SK-N-SH (cell line): ENCODE measurements at regions not wholly inside any gene's neighbourhood (a gene's known extent, or its start where the extent isn't known, plus 50 kb on each side); places are given as distances from the start of the nearest gene placed in this dataset.

Experiments
- EZH2phosphoT487 ChIP-seq: fragments of 200-600 bp; sonication (generic); IDR thresholded peaks from 2 replicates; pipeline ENCODE4 v1.6.1; 2017; ENCODE audit warnings: low read depth, mixed run types, mild to moderate bottlenecking, antibody characterized with exemption, moderate library complexity, borderline replicate concordance
- TF ChIP-seq, protein P1 (sequence below): fragments of 200-600 bp; sonication (generic); IDR thresholded peaks from 2 replicates; pipeline ENCODE4 v1.6.1; 2017; ENCODE audit warnings: antibody characterized with exemption, mild to moderate bottlenecking, moderate library complexity

DNA sequence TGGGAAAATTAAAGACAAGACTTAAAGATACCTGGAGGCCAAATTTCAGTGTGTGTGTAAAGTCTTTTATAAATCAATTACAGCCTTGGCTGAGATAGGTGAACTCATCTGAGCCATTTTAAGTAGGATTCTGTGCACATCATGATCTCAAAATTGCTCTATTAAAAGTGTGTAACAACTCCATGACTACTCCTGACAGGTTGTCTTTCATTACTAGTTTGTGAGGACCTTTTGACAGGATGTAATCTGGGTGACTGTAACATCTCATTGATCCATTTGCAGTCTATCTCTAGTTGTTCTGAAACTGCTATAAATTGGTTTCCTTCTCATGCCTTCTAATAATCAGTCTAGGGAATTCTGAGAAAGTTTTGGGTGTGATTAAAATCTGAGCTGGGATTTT is 753.3 kb downstream of the SLITRK5 start:
- TF ChIP-seq, protein P1, sequence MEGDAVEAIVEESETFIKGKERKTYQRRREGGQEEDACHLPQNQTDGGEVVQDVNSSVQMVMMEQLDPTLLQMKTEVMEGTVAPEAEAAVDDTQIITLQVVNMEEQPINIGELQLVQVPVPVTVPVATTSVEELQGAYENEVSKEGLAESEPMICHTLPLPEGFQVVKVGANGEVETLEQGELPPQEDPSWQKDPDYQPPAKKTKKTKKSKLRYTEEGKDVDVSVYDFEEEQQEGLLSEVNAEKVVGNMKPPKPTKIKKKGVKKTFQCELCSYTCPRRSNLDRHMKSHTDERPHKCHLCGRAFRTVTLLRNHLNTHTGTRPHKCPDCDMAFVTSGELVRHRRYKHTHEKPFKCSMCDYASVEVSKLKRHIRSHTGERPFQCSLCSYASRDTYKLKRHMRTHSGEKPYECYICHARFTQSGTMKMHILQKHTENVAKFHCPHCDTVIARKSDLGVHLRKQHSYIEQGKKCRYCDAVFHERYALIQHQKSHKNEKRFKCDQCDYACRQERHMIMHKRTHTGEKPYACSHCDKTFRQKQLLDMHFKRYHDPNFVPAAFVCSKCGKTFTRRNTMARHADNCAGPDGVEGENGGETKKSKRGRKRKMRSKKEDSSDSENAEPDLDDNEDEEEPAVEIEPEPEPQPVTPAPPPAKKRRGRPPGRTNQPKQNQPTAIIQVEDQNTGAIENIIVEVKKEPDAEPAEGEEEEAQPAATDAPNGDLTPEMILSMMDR = no peak
- no peak for TF ChIP-seq EZH2phosphoT487
